GM12874 (cell line): ENCODE measurements at regions not wholly inside any gene's neighbourhood (a gene's known extent, or its start where the extent isn't known, plus 50 kb on each side); places are given as distances from the start of the nearest gene placed in this dataset.

Experiments
- TF ChIP-seq, protein P1 (sequence below): IDR thresholded peaks from 2 replicates; pipeline ENCODE4 v1.5.1; 2011; ENCODE audit warnings: low read depth, mild to moderate bottlenecking, control low read depth, low read length, moderate library complexity; ENCODE audit not compliant: insufficient read depth

DNA sequence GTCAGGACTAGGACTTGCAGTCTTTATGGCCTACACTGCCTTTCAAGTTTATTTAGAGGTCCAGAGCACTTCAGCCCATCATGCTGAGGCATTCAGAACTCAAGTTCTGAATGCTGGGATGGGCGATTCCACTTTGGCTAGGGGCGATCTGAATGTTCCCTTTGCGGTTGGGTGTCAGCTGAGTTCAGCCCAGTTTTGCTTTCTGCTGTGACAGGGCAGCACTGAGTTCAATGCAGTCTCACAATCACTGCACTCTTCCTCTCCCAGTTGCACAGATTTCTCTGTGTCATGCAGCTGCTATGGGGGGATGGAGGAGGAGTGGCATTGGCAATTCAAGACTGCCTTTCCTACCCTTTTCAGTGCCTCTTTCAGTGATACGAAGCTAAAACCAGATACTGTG, 1232.0 kb upstream of the FAM98A start:
- TF ChIP-seq, protein P1, sequence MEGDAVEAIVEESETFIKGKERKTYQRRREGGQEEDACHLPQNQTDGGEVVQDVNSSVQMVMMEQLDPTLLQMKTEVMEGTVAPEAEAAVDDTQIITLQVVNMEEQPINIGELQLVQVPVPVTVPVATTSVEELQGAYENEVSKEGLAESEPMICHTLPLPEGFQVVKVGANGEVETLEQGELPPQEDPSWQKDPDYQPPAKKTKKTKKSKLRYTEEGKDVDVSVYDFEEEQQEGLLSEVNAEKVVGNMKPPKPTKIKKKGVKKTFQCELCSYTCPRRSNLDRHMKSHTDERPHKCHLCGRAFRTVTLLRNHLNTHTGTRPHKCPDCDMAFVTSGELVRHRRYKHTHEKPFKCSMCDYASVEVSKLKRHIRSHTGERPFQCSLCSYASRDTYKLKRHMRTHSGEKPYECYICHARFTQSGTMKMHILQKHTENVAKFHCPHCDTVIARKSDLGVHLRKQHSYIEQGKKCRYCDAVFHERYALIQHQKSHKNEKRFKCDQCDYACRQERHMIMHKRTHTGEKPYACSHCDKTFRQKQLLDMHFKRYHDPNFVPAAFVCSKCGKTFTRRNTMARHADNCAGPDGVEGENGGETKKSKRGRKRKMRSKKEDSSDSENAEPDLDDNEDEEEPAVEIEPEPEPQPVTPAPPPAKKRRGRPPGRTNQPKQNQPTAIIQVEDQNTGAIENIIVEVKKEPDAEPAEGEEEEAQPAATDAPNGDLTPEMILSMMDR: no peak

DNA sequence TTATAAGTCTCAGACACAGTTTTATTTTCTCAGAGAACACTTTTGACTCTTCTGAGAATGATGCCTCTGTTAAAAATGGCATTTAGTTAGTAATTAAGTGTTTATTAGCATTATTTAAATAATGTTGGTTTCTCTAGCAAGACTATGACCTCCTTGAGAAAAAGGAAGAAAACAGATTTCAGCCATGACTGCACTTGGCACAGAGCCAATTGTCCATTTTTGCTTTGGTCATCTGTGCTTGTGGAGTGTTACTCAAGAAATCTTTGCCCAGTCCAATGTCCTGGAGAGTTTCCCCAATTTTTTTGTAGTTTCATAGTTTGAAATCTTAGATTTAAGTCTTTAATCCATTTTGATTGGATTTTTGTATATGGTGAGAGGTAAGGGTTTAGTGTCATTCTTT, 1229.4 kb upstream of the FAM98A start:
- TF ChIP-seq, protein P1: no peak

DNA sequence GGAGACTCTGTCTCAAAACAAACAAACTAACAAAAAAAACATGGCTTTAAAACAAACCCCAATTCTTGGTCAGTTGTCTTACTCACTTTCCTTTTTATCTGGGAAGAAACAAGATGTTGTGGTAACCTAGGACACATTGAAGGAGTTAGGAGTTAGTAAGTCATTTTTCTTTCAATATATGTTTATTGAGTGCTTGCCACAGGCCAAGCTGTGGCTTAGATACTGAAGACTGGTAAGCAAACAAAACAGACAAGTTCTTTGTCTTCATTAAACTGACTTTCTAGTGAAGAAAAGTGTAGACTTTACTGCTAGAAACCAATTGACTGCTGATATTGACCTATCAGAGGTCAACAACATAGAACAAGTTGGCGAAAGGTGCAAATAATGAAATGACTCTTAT, 1228.3 kb upstream of the FAM98A start:
- TF ChIP-seq, protein P1: no peak

DNA sequence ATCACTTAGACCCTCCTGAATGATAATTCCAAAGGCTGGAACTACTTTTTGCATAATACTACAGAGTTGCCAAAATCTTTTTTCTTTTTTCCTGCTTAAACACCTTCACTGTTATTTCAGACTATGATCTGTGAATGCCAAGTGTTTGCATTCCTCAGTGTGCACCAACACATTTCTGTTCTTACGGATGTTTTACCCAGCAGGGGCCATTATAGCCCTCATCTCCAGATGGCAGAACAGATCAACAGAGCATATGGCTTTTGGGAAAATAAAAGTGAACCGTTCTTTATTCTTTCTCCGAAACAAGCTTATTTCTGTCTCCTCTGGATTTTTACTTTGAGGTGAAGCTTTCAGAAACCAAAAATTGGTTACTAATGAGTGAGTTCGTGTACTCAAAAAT, 1226.6 kb upstream of the FAM98A start:
- TF ChIP-seq, protein P1: no peak

DNA sequence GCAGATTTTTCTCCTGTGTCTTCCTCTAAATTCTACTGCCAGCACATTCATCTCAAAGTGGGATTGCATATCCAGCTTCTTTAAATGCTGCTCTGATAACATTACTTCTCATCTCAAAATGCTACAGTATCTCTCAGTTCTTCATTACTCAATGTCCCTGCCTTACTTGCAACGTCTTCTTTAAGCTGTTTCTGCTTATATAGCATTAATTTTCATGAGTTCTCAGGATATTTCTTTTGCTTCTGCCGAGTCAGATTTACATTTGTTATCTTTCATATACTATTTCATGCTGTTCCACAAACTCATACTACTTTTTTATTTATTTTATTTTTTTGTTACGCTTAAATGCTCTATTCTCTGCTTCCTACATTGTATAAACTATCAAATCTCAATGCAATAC, 1223.5 kb upstream of the FAM98A start:
- TF ChIP-seq, protein P1: no peak

DNA sequence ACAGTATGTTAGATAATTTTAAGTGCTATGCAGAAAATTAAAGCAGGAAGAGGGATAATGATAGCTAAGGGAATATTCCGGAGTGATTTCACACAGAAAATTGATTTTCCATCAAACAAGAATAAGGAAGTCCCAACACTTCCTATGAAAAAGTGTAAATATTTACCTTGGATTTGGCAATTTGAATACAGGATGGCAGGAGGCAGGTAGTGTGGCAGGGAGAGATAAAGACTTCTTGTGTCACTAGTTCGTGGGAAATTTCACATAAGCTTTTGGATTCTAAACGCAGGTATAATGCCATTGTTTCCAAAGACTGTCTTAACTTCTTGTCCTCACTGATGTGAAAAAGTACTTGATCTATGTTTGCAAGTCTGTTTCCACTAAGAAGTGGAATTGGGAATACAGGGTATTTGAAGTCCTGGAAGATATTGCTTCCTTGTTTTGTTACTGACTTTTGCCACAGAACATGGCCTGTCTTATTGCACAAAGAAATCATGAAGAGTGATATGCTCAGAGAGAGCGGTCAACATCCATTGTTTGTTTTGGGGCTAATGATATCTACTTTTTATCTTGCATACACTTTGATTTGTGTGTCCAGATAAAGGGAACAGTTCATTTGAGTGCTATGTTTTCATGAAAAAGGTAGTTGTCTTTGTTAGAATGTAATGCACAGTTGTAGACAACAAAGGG, 1216.1 kb upstream of the FAM98A start:
- TF ChIP-seq, protein P1: no peak

DNA sequence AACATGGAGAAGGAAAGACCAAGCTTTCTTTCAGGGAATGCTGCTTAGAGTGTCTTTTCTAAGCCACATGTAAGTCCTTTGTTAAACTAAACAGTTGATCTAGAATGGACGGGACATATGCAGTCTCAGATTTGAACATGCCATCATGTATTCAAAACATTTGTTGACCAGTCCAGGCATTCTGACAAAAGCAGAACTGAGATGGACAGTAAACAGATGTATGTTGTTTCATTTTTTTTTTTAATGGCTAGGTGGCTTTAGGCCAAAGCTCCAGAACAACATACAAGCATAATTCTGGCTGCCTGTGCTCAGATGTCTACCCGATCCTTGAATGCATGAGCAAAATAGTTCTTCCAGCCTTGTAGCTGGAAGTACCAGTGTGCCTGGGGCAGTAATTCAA, 1211.4 kb upstream of the FAM98A start:
- TF ChIP-seq, protein P1: no peak
